COLO829 (cell line): ENCODE measurements at regions not wholly inside any gene's neighbourhood (a gene's known extent, or its start where the extent isn't known, plus 50 kb on each side); places are given as distances from the start of the nearest gene placed in this dataset.
A peak's percentile ranks its signal among the peaks of the same experiment; 100 is the strongest.

Source experiments
- DNase-seq: peaks from one replicate; pipeline ENCODE4 v3.0.0; 2012; ENCODE audit warnings: low spot score

- no peak for DNase-seq
Observed at GRCh38 chr16:13291591-13292333, 390.4 kb downstream of the SHISA9 start.

- DNase-seq, result no peak
Observed at GRCh38 chr16:13296206-13296605, 394.8 kb downstream of the SHISA9 start.

- DNase-seq, result no peak
Observed at GRCh38 chr16:13298666-13299065, 397.3 kb downstream of the SHISA9 start.

GRCh38 chr16:13300066-13300840 is 398.9 kb downstream of the SHISA9 start:
- DNase-seq, result no peak

- DNase-seq, result no peak
Observed at GRCh38 chr16:13305019-13305755, 403.8 kb downstream of the SHISA9 start.

GRCh38 chr16:13306161-13306995 is 405.0 kb downstream of the SHISA9 start:
- DNase-seq, result no peak

- DNase-seq, result no peak
Observed at GRCh38 chr16:13307255-13307654, 405.9 kb downstream of the SHISA9 start.

- no peak for DNase-seq
Observed at GRCh38 chr16:13307851-13308250, 406.5 kb downstream of the SHISA9 start.

- no peak for DNase-seq
Observed at GRCh38 chr16:13312063-13312462, 410.7 kb downstream of the SHISA9 start.

GRCh38 chr16:13313351-13313750 is 412.0 kb downstream of the SHISA9 start:
- no peak for DNase-seq

- no peak for DNase-seq
Observed at GRCh38 chr16:13314633-13315032, 413.2 kb downstream of the SHISA9 start.

- no peak for DNase-seq
Observed at GRCh38 chr16:13315642-13316427, 414.4 kb downstream of the SHISA9 start.

GRCh38 chr16:13322336-13322735 is 420.9 kb downstream of the SHISA9 start:
- DNase-seq, result no peak

- DNase-seq, result no peak
Observed at GRCh38 chr16:13324851-13325250, 423.5 kb downstream of the SHISA9 start.

GRCh38 chr16:13325396-13325795 is 424.0 kb downstream of the SHISA9 start:
- no peak for DNase-seq

GRCh38 chr16:13331918-13332317 is 430.5 kb downstream of the SHISA9 start:
- no peak for DNase-seq

- no peak for DNase-seq
Observed at GRCh38 chr16:13332713-13333255, 431.4 kb downstream of the SHISA9 start.

GRCh38 chr16:13333336-13333735 is 431.9 kb downstream of the SHISA9 start:
- DNase-seq, result no peak

GRCh38 chr16:13335879-13336278 is 434.5 kb downstream of the SHISA9 start:
- peak; percentile 17 for DNase-seq

- no peak for DNase-seq
Observed at GRCh38 chr16:13336335-13336734, 434.9 kb downstream of the SHISA9 start.
